ENCODE measurements at regions not wholly inside any gene's neighbourhood (a gene's known extent, or its start where the extent isn't known, plus 50 kb on each side); places are given as distances from the start of the nearest gene placed in this dataset.

DNA sequence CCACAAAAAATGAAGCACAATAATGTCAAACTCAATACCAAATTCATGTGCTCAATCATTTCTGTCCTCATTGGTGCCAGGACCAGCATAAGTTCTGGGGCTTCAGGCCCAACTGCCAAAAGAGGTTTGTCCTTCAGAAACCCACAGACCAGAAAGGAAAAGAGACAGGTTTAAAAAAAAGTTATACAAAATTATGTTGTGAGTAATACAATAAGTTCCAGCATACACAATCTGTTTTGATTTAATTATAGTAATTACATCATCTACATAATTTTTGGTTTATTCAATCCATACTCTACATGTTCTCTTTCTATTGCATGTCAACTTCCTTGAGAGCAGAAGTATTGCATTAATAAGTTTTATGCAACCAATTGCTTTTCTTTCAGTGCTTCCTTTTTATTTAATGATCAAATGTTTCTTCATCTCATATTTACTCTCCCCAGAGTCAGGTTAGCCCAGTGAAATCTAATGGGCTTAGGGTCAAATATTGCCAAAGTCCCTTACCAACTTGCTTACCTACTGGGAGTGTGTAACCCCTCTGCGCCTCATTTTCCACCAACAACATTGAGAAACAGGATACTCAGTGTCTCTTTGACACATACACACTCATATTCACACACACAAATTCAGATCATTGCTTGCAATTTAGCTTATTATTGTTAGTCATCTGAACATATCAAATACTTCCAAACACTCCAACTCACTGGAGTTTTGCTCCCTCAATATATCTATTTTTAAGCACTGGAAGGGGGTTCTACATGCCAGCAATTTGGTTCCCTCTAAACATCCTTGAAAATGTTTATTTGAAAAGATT is 424.4 kb upstream of the MARCKS start:
- no peaks in the 10 kb centered on the region for H3K36me3 ChIP-seq
- no peak overlapping the region for H3K9ac ChIP-seq (ENCODE audit: low read depth in 2 of 2, low read length in 2 of 2)
- no peaks in the 10 kb centered on the region for H3K27me3 ChIP-seq
- TF ChIP-seq, protein P1, sequence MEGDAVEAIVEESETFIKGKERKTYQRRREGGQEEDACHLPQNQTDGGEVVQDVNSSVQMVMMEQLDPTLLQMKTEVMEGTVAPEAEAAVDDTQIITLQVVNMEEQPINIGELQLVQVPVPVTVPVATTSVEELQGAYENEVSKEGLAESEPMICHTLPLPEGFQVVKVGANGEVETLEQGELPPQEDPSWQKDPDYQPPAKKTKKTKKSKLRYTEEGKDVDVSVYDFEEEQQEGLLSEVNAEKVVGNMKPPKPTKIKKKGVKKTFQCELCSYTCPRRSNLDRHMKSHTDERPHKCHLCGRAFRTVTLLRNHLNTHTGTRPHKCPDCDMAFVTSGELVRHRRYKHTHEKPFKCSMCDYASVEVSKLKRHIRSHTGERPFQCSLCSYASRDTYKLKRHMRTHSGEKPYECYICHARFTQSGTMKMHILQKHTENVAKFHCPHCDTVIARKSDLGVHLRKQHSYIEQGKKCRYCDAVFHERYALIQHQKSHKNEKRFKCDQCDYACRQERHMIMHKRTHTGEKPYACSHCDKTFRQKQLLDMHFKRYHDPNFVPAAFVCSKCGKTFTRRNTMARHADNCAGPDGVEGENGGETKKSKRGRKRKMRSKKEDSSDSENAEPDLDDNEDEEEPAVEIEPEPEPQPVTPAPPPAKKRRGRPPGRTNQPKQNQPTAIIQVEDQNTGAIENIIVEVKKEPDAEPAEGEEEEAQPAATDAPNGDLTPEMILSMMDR (IDR thresholded peaks at IDR 0.05) = no peak
- DNase-seq = no peak
- H3K9me3 ChIP-seq = no peaks in the 10 kb centered on the region
- H3K27ac ChIP-seq = no peak overlapping the region
- H3K4me1 ChIP-seq = no peaks in the 10 kb centered on the region
- intact Hi-C loops (cut with DNase I) = no loop called here
- H3K4me3 ChIP-seq = no peak overlapping the region

DNA sequence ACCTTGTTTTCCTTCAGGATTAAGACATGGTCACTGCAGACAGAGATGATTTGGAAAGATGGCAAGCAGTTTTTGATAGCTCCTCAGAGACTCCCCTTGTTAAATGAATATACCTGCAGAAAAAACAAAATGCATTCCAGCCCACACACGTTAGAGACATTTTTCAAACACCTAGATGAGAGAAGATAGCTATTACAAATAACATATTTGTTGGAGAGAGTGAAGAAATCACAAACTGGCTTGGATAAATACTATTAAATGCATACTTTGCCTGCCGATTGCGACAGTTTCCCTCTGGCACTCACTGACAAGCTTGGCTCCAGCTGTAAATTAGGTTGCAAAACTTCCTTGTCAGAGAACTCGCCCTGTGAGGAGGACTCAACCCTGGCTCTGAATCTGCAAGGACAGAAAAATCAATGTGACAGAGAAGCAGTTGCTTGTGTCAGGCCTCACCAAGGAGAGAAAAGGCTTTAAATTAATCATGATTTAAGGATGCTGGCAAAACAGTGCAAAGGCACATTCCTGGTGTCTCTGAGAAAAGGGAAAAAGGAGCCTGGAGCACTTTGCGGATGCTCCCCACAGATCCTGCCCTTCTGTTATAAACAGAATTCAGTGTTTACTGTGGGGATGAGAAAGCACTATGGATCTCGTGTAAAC is 423.7 kb upstream of the MARCKS start:
- intact Hi-C loops (cut with DNase I) = no loop called here
- no peak overlapping the region for H3K27ac ChIP-seq
- no peak overlapping the region for H3K4me3 ChIP-seq
- peak; percentile 59 for DNase-seq
- TF ChIP-seq, protein P1 (IDR thresholded peaks at IDR 0.05) = no peak
- H3K27me3 ChIP-seq = no peaks in the 10 kb centered on the region
- H3K4me1 ChIP-seq = no peaks in the 10 kb centered on the region
- H3K9ac ChIP-seq (ENCODE audit: low read depth in 2 of 2, low read length in 2 of 2) = no peak overlapping the region
- no peaks in the 10 kb centered on the region for H3K36me3 ChIP-seq
- no peaks in the 10 kb centered on the region for H3K9me3 ChIP-seq

DNA sequence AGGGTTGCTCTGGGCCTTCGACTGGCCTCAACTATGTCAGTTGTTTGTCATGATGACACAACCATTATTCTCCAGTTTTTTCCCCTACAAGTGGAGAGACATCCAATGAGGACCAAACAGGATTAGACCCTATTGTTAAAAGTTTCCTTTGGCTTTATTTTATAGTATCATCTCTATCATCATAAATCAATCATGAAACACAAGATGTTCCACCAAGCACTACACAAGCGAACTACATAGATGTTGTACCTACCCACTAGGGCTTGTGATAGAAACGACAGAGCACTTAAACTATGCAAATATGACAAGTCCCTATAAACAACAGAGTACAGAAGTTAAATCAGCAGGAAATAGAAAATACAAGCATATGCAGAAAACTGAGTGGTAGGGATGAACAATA is 422.5 kb upstream of the MARCKS start:
- no peak overlapping the region for H3K27ac ChIP-seq
- TF ChIP-seq, protein P1 (IDR thresholded peaks at IDR 0.05) = no peak
- H3K27me3 ChIP-seq = no peaks in the 10 kb centered on the region
- H3K4me3 ChIP-seq = no peak overlapping the region
- no peaks in the 10 kb centered on the region for H3K9me3 ChIP-seq
- no peak overlapping the region for H3K9ac ChIP-seq (ENCODE audit: low read depth in 2 of 2, low read length in 2 of 2)
- H3K4me1 ChIP-seq = no peaks in the 10 kb centered on the region
- no peak for DNase-seq
- intact Hi-C loops (cut with DNase I) = no loop called here
- no peaks in the 10 kb centered on the region for H3K36me3 ChIP-seq

DNA sequence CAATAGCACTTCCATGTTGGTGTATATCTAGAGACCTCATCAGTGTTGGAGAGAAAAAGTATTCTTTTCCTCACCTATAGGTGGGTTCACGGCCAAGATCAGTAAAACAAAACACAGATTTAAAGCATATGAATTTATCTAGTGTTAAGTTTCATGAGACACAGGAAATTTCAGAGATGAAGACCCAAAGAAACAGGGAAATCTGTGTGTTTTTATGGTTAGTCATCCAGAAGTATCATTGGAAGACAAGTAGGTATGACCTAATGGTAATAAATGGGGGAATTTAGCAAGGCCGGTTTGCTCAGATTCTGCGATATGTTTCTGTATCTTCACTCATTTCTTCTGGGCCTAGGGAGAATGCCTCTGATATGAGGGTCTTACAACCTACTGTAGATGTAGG is 419.6 kb upstream of the MARCKS start:
- Histone ChIP-seq H3K36me3 (no peaks in the 10 kb centered on the region), H3K4me1 (no peaks in the 10 kb centered on the region), H3K9me3 (no peaks in the 10 kb centered on the region), H3K9ac (ENCODE audit: low read depth in 2 of 2, low read length in 2 of 2) (no peak overlapping the region), H3K4me3 (no peak overlapping the region), H3K27ac (no peak overlapping the region), H3K27me3 (no peaks in the 10 kb centered on the region)
- no peak for DNase-seq
- intact Hi-C loops (cut with DNase I) = no loop called here
- TF ChIP-seq, protein P1 (IDR thresholded peaks at IDR 0.05) = no peak

DNA sequence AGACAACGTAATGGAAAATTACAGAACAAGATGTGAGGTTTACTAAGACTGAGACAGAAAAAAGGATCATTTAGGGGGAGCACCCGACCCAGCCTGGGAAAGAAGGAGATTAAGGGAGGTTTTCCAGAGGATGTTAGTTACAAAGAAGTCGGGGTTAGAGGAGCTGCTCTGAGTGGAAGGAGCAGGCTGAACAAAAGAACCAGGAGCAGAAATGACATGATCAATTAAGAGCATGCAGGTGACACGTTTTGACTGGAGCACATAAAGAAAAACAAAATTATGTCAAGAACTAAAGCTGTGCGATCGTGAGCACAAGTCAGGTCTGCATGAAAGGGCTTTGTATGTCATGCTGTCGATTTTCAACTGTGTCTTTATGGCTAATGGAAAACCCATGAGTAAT is 417.3 kb upstream of the MARCKS start:
- Histone ChIP-seq H3K4me3 (no peak overlapping the region), H3K36me3 (no peaks in the 10 kb centered on the region), H3K27me3 (no peaks in the 10 kb centered on the region), H3K9ac (ENCODE audit: low read depth in 2 of 2, low read length in 2 of 2) (no peak overlapping the region), H3K27ac (no peak overlapping the region), H3K4me1 (no peaks in the 10 kb centered on the region), H3K9me3 (no peaks in the 10 kb centered on the region)
- intact Hi-C loops (cut with DNase I) = no loop called here
- TF ChIP-seq, protein P1 (IDR thresholded peaks at IDR 0.05) = no peak
- no peak for DNase-seq
